Hepatocyte (in vitro differentiated cells): ENCODE measurements at regions not wholly inside any gene's neighbourhood (a gene's known extent, or its start where the extent isn't known, plus 50 kb on each side); places are given as distances from the start of the nearest gene placed in this dataset.

Experiments
- CTCF ChIP-seq: fragments of 200-600 bp; sonication (generic); IDR thresholded peaks from 2 replicates; pipeline ENCODE4 v1.5.1; 2016; ENCODE audit warnings: antibody characterized with exemption, mild to moderate bottlenecking; ENCODE audit not compliant: poor library complexity
- EZH2 ChIP-seq: fragments of 200-600 bp; sonication (generic); IDR thresholded peaks from 2 replicates; pipeline ENCODE4 v1.6.1; 2016; ENCODE audit warnings: antibody characterized with exemption, mild to moderate bottlenecking, borderline replicate concordance
- EZH2phosphoT487 ChIP-seq: fragments of 200-600 bp; sonication (generic); IDR thresholded peaks from one replicate; pipeline ENCODE4 v1.6.1; 2018; ENCODE audit warnings: antibody characterized with exemption, mild to moderate bottlenecking, low read depth, moderate library complexity; ENCODE audit not compliant: unreplicated experiment, severe bottlenecking

- TF ChIP-seq CTCF: no peak
- TF ChIP-seq EZH2phosphoT487: no peak
- no peak for TF ChIP-seq EZH2
These were observed 75.7 kb upstream of the DCLK2 start for GRCh38 chr4:150002561-150002960.
